OCI-LY1 (cell line): ENCODE measurements at regions not wholly inside any gene's neighbourhood (a gene's known extent, or its start where the extent isn't known, plus 50 kb on each side); places are given as distances from the start of the nearest gene placed in this dataset.

Source experiments
- H2AFZ ChIP-seq: fragments of 200-600 bp; sonication (generic), shearing (Covaris generic); 2 replicates; pipeline ENCODE4 v1.6.0; 2014; ENCODE audit warnings: antibody characterized with exemption, mild to moderate bottlenecking, low read length
- H3F3A ChIP-seq: fragments of 200-600 bp; sonication (generic), shearing (Covaris generic); 2 replicates; pipeline ENCODE4 v1.6.0; 2014; ENCODE audit warnings: mild to moderate bottlenecking, antibody characterized with exemption, low read length, moderate library complexity; ENCODE audit not compliant: insufficient read depth
- H3K27ac ChIP-seq: fragments of 200-600 bp; sonication (generic); 2 replicates; pipeline ENCODE4 v1.5.1; 2014; ENCODE audit warnings: low read length, mixed run types, mild to moderate bottlenecking, low read depth; ENCODE audit not compliant: poor library complexity, severe bottlenecking
- H3K27me3 ChIP-seq: fragments of 200-600 bp; sonication (generic); 2 replicates; pipeline ENCODE4 v1.6.0; 2014; ENCODE audit warnings: antibody characterized with exemption, mild to moderate bottlenecking, low read length, moderate library complexity; ENCODE audit not compliant: insufficient read depth
- H3K36me3 ChIP-seq: fragments of 200-600 bp; sonication (generic); 2 replicates; pipeline ENCODE4 v1.6.1; 2014; ENCODE audit warnings: mild to moderate bottlenecking, antibody characterized with exemption, low read length, moderate library complexity, mixed read lengths; ENCODE audit not compliant: insufficient read depth
- H3K4me1 ChIP-seq: fragments of 200-600 bp; sonication (generic); 2 replicates; pipeline ENCODE4 v1.5.1; 2014; ENCODE audit warnings: mild to moderate bottlenecking, low read length, moderate library complexity; ENCODE audit not compliant: insufficient read depth, severe bottlenecking
- H3K4me2 ChIP-seq: fragments of 200-600 bp; sonication (generic), shearing (Covaris generic); 2 replicates; pipeline ENCODE4 v1.6.1; 2014; ENCODE audit warnings: low read length
- H3K4me3 ChIP-seq: fragments of 200-600 bp; sonication (generic); 2 replicates; pipeline ENCODE4 v1.5.1; 2014; ENCODE audit warnings: low read length, low read depth, mild to moderate bottlenecking, mixed read lengths; ENCODE audit not compliant: poor library complexity, severe bottlenecking
- H3K79me2 ChIP-seq: fragments of 200-600 bp; shearing (Covaris generic); 2 replicates; pipeline ENCODE4 v1.6.1; 2016; ENCODE audit warnings: mixed run types, low read length, mixed read lengths; ENCODE audit not compliant: insufficient read depth
- H3K9ac ChIP-seq: fragments of 200-600 bp; sonication (generic), shearing (Covaris generic); 2 replicates; pipeline ENCODE4 v1.6.1; 2014; ENCODE audit warnings: mild to moderate bottlenecking, low read length, mixed read lengths
- H3K9me2 ChIP-seq: fragments of 200-600 bp; sonication (generic), shearing (Covaris generic); 2 replicates; pipeline ENCODE4 v1.6.1; 2014; ENCODE audit warnings: low read depth, mild to moderate bottlenecking, low read length, mixed read lengths
- H3K9me3 ChIP-seq: fragments of 200-600 bp; shearing (Covaris generic); 2 replicates; pipeline ENCODE4 v1.6.1; 2014; ENCODE audit warnings: low read length, mixed read lengths
- H4K20me1 ChIP-seq: fragments of 200-600 bp; sonication (generic), shearing (Covaris generic); 2 replicates; pipeline ENCODE4 v1.6.0; 2016; ENCODE audit warnings: mild to moderate bottlenecking, low read length; ENCODE audit not compliant: insufficient read depth
- CTCF ChIP-seq: fragments of 200-600 bp; sonication (generic), shearing (Covaris generic); IDR thresholded peaks from 2 replicates; pipeline ENCODE4 v1.5.1; 2017; ENCODE audit warnings: mild to moderate bottlenecking, antibody characterized with exemption, low read length, moderate library complexity, mixed read lengths
- EZH2 ChIP-seq: fragments of 200-600 bp; sonication (generic), shearing (Covaris generic); IDR thresholded peaks from 2 replicates; pipeline ENCODE4 v1.8.0; 2017; ENCODE audit warnings: borderline replicate concordance, mixed run types, mild to moderate bottlenecking, antibody characterized with exemption, low read length, moderate library complexity, mixed read lengths

- H3K27me3 ChIP-seq = no peaks in the 10 kb centered on the region
- no peaks in the 10 kb centered on the region for H3K4me1 ChIP-seq
- no peaks in the 10 kb centered on the region for H4K20me1 ChIP-seq
Measured at GRCh38 chr7:26588511-26588910, 275.9 kb downstream of the SKAP2 start.

GRCh38 chr7:26590709-26591108, 273.7 kb downstream of the SKAP2 start:
- TF ChIP-seq CTCF (no peak), EZH2 (no peak)
- Histone ChIP-seq H4K20me1 (no peaks in the 10 kb centered on the region), H3K9me3 (no peaks in the 10 kb centered on the region), H3K9ac (no peak overlapping the region), H3K27me3 (no peaks in the 10 kb centered on the region), H2AFZ (no peak overlapping the region), H3K4me2 (no peak overlapping the region), H3K4me3 (no peak overlapping the region), H3K79me2 (no peaks in the 10 kb centered on the region), H3F3A (no peaks in the 10 kb centered on the region), H3K9me2 (no peaks in the 10 kb centered on the region), H3K36me3 (no peaks in the 10 kb centered on the region), H3K4me1 (no peaks in the 10 kb centered on the region), H3K27ac (no peak overlapping the region)

More at GRCh38 chr7:26588511-26588910, 275.9 kb downstream of the SKAP2 start:
- H3K79me2 ChIP-seq = no peaks in the 10 kb centered on the region
- no peak overlapping the region for H3K4me3 ChIP-seq
- no peak overlapping the region for H2AFZ ChIP-seq
- no peak for TF ChIP-seq EZH2
- TF ChIP-seq CTCF = no peak
- H3K9me3 ChIP-seq = no peaks in the 10 kb centered on the region
- H3F3A ChIP-seq = no peaks in the 10 kb centered on the region
- no peak overlapping the region for H3K27ac ChIP-seq
- H3K4me2 ChIP-seq = no peak overlapping the region
- H3K9me2 ChIP-seq = no peaks in the 10 kb centered on the region
- H3K9ac ChIP-seq = no peak overlapping the region
- H3K36me3 ChIP-seq = no peaks in the 10 kb centered on the region

GRCh38 chr7:26592011-26592410, 272.4 kb downstream of the SKAP2 start:
- no peak overlapping the region for H3K9ac ChIP-seq
- TF ChIP-seq CTCF (no peak), EZH2 (no peak)
- H3K4me1 ChIP-seq = no peaks in the 10 kb centered on the region

More at GRCh38 chr7:26592011-26592410, 272.4 kb downstream of the SKAP2 start:
- Histone ChIP-seq H2AFZ (no peak overlapping the region), H3K27me3 (no peaks in the 10 kb centered on the region), H3K9me3 (no peaks in the 10 kb centered on the region), H4K20me1 (no peaks in the 10 kb centered on the region), H3K27ac (no peak overlapping the region), H3F3A (no peaks in the 10 kb centered on the region), H3K36me3 (no peaks in the 10 kb centered on the region), H3K9me2 (no peaks in the 10 kb centered on the region), H3K79me2 (no peaks in the 10 kb centered on the region), H3K4me2 (no peak overlapping the region), H3K4me3 (no peak overlapping the region)
